ENCODE measurements at regions not wholly inside any gene's neighbourhood (a gene's known extent, or its start where the extent isn't known, plus 50 kb on each side); places are given as distances from the start of the nearest gene placed in this dataset.

GRCh38 chr5:117833691-117834090, 1154.7 kb downstream of the DTWD2 start:
- no peaks in the 10 kb centered on the region for H3K36me3 ChIP-seq (ENCODE audit: control insufficient read depth in 2 of 2, extremely low read depth in 1 of 2, insufficient read depth in 2 of 2, low read length in 2 of 2)
- FAIRE-seq (no peak), DNase-seq (ENCODE audit: low read depth, low spot score) (no peak)
- H4K20me1 ChIP-seq (ENCODE audit: control insufficient read depth, extremely low read depth, insufficient read depth, low read length) = no peaks in the 10 kb centered on the region
- no peaks in the 10 kb centered on the region for H3K4me1 ChIP-seq (ENCODE audit: control insufficient read depth, extremely low read depth, insufficient read depth, low read length)
- no peaks in the 10 kb centered on the region for H3K79me2 ChIP-seq (ENCODE audit: control insufficient read depth, insufficient read depth, low read length)
- H3K4me2 ChIP-seq (ENCODE audit: control insufficient read depth, extremely low read depth, insufficient read depth, low read depth, low read length) = no peak overlapping the region
- no peaks in the 10 kb centered on the region for H3K27me3 ChIP-seq (ENCODE audit: control insufficient read depth, extremely low read depth, insufficient read depth, low read length)
- H3K9me3 ChIP-seq (ENCODE audit: control insufficient read depth, low read depth, low read length) = no peaks in the 10 kb centered on the region
- dilution Hi-C loops (cut with MboI; ENCODE audit: extremely low pct_ligation_motif_present, low sequenced_read_pairs) = no loop called here
- H3K27ac ChIP-seq (ENCODE audit: control insufficient read depth, insufficient read depth, low read length) = no peak overlapping the region
- no peak overlapping the region for H3K4me3 ChIP-seq (ENCODE audit: control insufficient read depth in 2 of 3, extremely low read depth in 1 of 3, insufficient read depth in 2 of 3, low read depth in 1 of 3, low read length in 3 of 3)
- no peaks in the 10 kb centered on the region for H3K9me1 ChIP-seq (ENCODE audit: control insufficient read depth, extremely low read depth, insufficient read depth, low read length)
- no peak for TF ChIP-seq CTCF (optimal IDR thresholded peaks at IDR 0.05 in 1 of 3, IDR thresholded peaks at IDR 0.05 in 1 of 3, conservative IDR thresholded peaks at IDR 0.05 in 1 of 3; ENCODE audit: extremely low read depth in 1 of 3, insufficient read depth in 2 of 3, low read length in 3 of 3)
- no peak for TF ChIP-seq EZH2 (IDR thresholded peaks at IDR 0.05; ENCODE audit: low read length)
- H3K9ac ChIP-seq (ENCODE audit: control insufficient read depth, extremely low read depth, insufficient read depth, low read length) = no peak overlapping the region
- no peak overlapping the region for H2AFZ ChIP-seq (ENCODE audit: control insufficient read depth, low read length)

GRCh38 chr5:117829646-117830045, 1158.7 kb downstream of the DTWD2 start:
- H3K4me2 ChIP-seq (ENCODE audit: control insufficient read depth, extremely low read depth, insufficient read depth, low read depth, low read length) = no peak overlapping the region
- dilution Hi-C loops (cut with MboI; ENCODE audit: extremely low pct_ligation_motif_present, low sequenced_read_pairs) = no loop called here
- H3K27me3 ChIP-seq (ENCODE audit: control insufficient read depth, extremely low read depth, insufficient read depth, low read length) = no peaks in the 10 kb centered on the region
- no peaks in the 10 kb centered on the region for H3K79me2 ChIP-seq (ENCODE audit: control insufficient read depth, insufficient read depth, low read length)
- no peak overlapping the region for H2AFZ ChIP-seq (ENCODE audit: control insufficient read depth, low read length)
- no peak overlapping the region for H3K9ac ChIP-seq (ENCODE audit: control insufficient read depth, extremely low read depth, insufficient read depth, low read length)
- no peak overlapping the region for H3K4me3 ChIP-seq (ENCODE audit: control insufficient read depth in 2 of 3, extremely low read depth in 1 of 3, insufficient read depth in 2 of 3, low read depth in 1 of 3, low read length in 3 of 3)
- no peaks in the 10 kb centered on the region for H3K9me3 ChIP-seq (ENCODE audit: control insufficient read depth, low read depth, low read length)
- TF ChIP-seq EZH2 (IDR thresholded peaks at IDR 0.05; ENCODE audit: low read length) (no peak), CTCF (optimal IDR thresholded peaks at IDR 0.05 in 1 of 3, IDR thresholded peaks at IDR 0.05 in 1 of 3, conservative IDR thresholded peaks at IDR 0.05 in 1 of 3; ENCODE audit: extremely low read depth in 1 of 3, insufficient read depth in 2 of 3, low read length in 3 of 3) (no peak)
- no peaks in the 10 kb centered on the region for H3K36me3 ChIP-seq (ENCODE audit: control insufficient read depth in 2 of 2, extremely low read depth in 1 of 2, insufficient read depth in 2 of 2, low read length in 2 of 2)
- H3K9me1 ChIP-seq (ENCODE audit: control insufficient read depth, extremely low read depth, insufficient read depth, low read length) = no peaks in the 10 kb centered on the region
- FAIRE-seq = no peak
- DNase-seq (ENCODE audit: low read depth, low spot score) = no peak
- H4K20me1 ChIP-seq (ENCODE audit: control insufficient read depth, extremely low read depth, insufficient read depth, low read length) = no peaks in the 10 kb centered on the region
- no peak overlapping the region for H3K27ac ChIP-seq (ENCODE audit: control insufficient read depth, insufficient read depth, low read length)
- H3K4me1 ChIP-seq (ENCODE audit: control insufficient read depth, extremely low read depth, insufficient read depth, low read length) = no peaks in the 10 kb centered on the region

Data from keratinocyte (primary cell).